Neural crest cell (in vitro differentiated cells): ENCODE measurements at regions not wholly inside any gene's neighbourhood (a gene's known extent, or its start where the extent isn't known, plus 50 kb on each side); places are given as distances from the start of the nearest gene placed in this dataset.
A peak's percentile ranks its signal among the peaks of the same experiment; 100 is the strongest.

Experiments used
- DNase-seq: peaks from one replicate; pipeline ENCODE4 v3.0.0; 2021; ENCODE audit warnings: low read depth, mixed read lengths, low spot score
- H3K27ac Mint-ChIP-seq: one replicate; pipeline ENCODE4 v1.8.0; 2021; ENCODE audit warnings: mild to moderate bottlenecking, mixed read lengths; ENCODE audit not compliant: unreplicated experiment
- H3K27me3 Mint-ChIP-seq: 2 replicates; pipeline ENCODE4 v1.8.0; 2021; ENCODE audit warnings: low read depth, mild to moderate bottlenecking, mixed read lengths
- H3K36me3 Mint-ChIP-seq: 2 replicates; pipeline ENCODE4 v1.8.0; 2021; ENCODE audit warnings: low read depth, mild to moderate bottlenecking, mixed read lengths
- H3K4me1 Mint-ChIP-seq: 2 replicates; pipeline ENCODE4 v1.8.0; 2021; ENCODE audit warnings: mixed read lengths
- H3K4me3 Mint-ChIP-seq: one replicate; pipeline ENCODE4 v1.8.0; 2021; ENCODE audit warnings: mild to moderate bottlenecking, mixed read lengths
- H3K9me3 Mint-ChIP-seq: 2 replicates; pipeline ENCODE4 v1.8.0; 2021; ENCODE audit warnings: mixed read lengths
- TF ChIP-seq, protein P1 (sequence below): fragments of 200-600 bp; sonication (generic); conservative IDR thresholded peaks from 2 replicates; pipeline ENCODE4 v1.5.0; 2021; ENCODE audit warnings: antibody characterized with exemption, mild to moderate bottlenecking

DNA sequence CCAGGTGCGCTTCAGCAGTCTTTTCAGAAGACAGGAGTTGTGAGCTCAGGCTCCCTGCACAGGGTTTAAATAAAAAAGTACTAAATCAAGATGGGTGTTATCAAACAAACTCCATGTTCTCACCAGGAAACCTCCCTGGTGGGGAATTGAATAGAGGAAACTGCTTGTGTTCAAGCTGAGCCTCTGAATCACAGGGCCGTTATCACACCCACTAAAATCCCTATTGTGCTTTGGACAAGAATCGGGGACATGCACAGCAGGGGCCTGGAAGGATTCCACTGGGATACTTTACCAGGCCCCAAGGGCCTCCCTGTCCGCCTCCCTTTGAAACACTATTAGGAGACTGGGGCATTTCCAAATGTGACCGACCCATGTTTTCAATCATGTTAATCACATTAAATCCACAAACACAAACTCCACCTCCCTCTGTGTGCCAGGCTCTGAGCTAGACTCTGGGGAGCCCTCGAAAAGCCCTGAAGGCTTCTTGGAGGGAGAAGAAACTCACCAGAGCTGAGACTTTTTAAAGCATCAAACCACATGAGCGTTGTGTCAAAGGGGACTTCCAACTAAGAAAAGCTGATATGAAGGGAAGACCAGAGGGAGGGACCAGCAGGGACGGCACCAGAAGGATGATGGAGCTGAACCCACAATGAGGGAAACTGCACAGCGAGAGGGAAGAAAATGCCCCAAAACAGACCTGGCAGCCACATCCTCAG, 458.7 kb upstream of the ID2 start:
- Mint-ChIP-seq H3K4me1 (peaks cover 11% of the 10 kb centered on the region), H3K36me3 (no peaks in the 10 kb centered on the region), H3K27ac (peak overlapping the region; percentile 75), H3K27me3 (no peaks in the 10 kb centered on the region), H3K9me3 (peaks cover 3% of the 10 kb centered on the region), H3K4me3 (no peak overlapping the region)
- no peak for DNase-seq
- TF ChIP-seq, protein P1, sequence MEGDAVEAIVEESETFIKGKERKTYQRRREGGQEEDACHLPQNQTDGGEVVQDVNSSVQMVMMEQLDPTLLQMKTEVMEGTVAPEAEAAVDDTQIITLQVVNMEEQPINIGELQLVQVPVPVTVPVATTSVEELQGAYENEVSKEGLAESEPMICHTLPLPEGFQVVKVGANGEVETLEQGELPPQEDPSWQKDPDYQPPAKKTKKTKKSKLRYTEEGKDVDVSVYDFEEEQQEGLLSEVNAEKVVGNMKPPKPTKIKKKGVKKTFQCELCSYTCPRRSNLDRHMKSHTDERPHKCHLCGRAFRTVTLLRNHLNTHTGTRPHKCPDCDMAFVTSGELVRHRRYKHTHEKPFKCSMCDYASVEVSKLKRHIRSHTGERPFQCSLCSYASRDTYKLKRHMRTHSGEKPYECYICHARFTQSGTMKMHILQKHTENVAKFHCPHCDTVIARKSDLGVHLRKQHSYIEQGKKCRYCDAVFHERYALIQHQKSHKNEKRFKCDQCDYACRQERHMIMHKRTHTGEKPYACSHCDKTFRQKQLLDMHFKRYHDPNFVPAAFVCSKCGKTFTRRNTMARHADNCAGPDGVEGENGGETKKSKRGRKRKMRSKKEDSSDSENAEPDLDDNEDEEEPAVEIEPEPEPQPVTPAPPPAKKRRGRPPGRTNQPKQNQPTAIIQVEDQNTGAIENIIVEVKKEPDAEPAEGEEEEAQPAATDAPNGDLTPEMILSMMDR, result no peak

GRCh38 chr2:8223695-8224346, 458.0 kb upstream of the ID2 start:
- peaks cover 5% of the 10 kb centered on the region for H3K4me1 Mint-ChIP-seq
- no peaks in the 10 kb centered on the region for H3K27me3 Mint-ChIP-seq
- H3K4me3 Mint-ChIP-seq, result no peak overlapping the region
- no peak for DNase-seq
- H3K9me3 Mint-ChIP-seq, result peaks cover 3% of the 10 kb centered on the region
- no peak overlapping the region for H3K27ac Mint-ChIP-seq
- TF ChIP-seq, protein P1, result no peak
- no peaks in the 10 kb centered on the region for H3K36me3 Mint-ChIP-seq

DNA sequence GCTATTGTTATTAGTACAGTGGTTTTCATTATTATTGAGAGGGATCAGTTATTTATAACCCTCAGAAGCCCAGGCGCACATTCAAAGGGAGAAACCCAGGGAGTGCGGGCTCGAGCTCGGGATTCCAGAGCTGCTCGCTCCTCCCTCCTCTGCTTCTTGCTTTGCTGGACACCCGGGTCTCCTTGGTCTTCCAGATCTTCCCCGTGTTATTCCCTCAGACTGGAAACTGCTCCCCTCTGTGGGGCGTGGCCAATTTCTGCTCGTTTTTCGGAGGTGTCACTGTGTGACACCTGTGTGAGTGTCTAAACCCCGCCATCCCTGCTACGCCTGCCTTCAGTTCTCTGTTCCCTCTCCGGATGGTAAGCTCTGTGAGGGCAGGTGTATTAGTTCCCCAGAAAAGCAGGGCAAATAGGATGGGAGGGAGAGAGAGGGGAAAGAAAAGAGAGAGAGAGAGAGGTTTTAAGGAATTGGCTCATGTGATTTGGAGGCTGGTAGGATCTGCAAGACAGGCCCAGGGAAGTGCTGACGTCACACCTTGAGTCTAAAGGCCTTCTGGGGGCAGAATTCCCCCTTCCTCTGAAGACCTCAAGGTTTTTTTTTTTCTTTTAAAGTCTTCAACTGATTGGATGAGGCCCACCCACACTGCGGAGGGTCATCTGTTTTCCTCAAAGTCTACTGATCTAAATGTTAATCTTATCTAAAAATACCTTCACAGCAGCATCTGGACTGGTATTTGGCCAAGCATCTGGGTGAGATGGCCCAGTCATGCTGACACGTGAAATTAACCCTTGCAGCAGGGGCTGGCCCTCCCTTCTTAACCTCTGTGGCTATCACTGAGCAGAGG, 457.3 kb upstream of the ID2 start:
- Mint-ChIP-seq H3K4me3 (no peak overlapping the region), H3K9me3 (peaks cover 3% of the 10 kb centered on the region), H3K4me1 (peaks cover 10% of the 10 kb centered on the region), H3K27ac (no peak overlapping the region), H3K27me3 (no peaks in the 10 kb centered on the region), H3K36me3 (no peaks in the 10 kb centered on the region)
- DNase-seq, result no peak
- TF ChIP-seq, protein P1, result no peak

- Mint-ChIP-seq H3K4me3 (no peak overlapping the region), H3K36me3 (no peaks in the 10 kb centered on the region), H3K9me3 (peaks cover 3% of the 10 kb centered on the region), H3K27ac (no peak overlapping the region), H3K27me3 (no peaks in the 10 kb centered on the region), H3K4me1 (peaks cover 15% of the 10 kb centered on the region)
- TF ChIP-seq, protein P1, result no peak
- DNase-seq, result no peak
These were observed 456.6 kb upstream of the ID2 start for GRCh38 chr2:8225266-8225665.

DNA sequence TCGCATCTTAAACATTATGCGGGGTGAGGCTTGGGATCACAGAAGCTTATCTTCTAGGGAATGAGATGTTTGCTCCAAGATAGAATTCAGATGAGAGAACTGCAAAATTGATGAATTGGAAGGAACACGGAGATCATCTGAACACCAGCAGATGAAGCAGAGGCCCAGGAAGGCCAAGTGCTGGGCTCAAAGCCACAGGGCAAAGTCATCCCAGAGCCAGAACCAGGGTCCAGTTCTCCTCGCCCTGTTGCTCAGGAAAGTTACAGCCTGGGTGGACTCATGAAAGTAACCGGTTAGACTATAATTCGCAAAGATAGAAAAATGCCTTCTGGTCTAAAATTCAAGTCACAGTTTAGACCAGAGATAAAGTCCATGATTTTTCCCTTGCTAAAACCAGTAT, 456.1 kb upstream of the ID2 start:
- H3K27ac Mint-ChIP-seq, result no peak overlapping the region
- no peak overlapping the region for H3K4me3 Mint-ChIP-seq
- H3K36me3 Mint-ChIP-seq, result no peaks in the 10 kb centered on the region
- no peak for DNase-seq
- H3K9me3 Mint-ChIP-seq, result peaks cover 3% of the 10 kb centered on the region
- no peaks in the 10 kb centered on the region for H3K27me3 Mint-ChIP-seq
- peaks cover 15% of the 10 kb centered on the region for H3K4me1 Mint-ChIP-seq
- TF ChIP-seq, protein P1, result no peak
